HG02885 (cell line): ENCODE measurements at regions not wholly inside any gene's neighbourhood (a gene's known extent, or its start where the extent isn't known, plus 50 kb on each side); places are given as distances from the start of the nearest gene placed in this dataset.

Source experiments
- ATAC-seq: cut with Tn5 transposase; IDR thresholded peaks from one replicate; pipeline ENCODE4 v1.9.1; 2021; ENCODE audit warnings: mild to moderate bottlenecking; ENCODE audit not compliant: unreplicated experiment, poor library complexity

- no peak for ATAC-seq
These were observed 72.8 kb downstream of the SIPA1L2 start for GRCh38 chr1:232557096-232557495.

GRCh38 chr1:232556351-232556750 is 73.6 kb downstream of the SIPA1L2 start:
- no peak for ATAC-seq

GRCh38 chr1:232555494-232556210 is 74.3 kb downstream of the SIPA1L2 start:
- no peak for ATAC-seq

DNA sequence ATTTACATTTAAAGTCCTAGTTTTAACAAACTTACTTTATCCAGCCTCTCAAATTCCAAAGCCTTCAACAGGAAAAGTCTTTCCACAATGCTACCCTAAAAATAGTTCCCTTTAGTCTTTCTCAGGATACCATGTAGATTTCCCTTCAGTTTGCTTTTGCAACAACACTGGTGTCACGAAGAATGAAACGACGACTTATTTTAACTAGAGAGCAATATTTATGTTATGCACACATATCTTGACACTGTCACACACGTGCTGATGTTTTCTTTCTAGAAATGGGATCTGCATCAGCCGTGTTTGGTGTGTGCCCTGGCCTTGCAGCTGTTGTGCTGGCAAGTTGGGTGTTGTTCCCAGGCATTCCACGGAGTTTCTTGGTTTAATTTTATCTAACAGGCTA is 75.5 kb downstream of the SIPA1L2 start:
- ATAC-seq, result no peak

GRCh38 chr1:232553809-232554208 is 76.1 kb downstream of the SIPA1L2 start:
- no peak for ATAC-seq

DNA sequence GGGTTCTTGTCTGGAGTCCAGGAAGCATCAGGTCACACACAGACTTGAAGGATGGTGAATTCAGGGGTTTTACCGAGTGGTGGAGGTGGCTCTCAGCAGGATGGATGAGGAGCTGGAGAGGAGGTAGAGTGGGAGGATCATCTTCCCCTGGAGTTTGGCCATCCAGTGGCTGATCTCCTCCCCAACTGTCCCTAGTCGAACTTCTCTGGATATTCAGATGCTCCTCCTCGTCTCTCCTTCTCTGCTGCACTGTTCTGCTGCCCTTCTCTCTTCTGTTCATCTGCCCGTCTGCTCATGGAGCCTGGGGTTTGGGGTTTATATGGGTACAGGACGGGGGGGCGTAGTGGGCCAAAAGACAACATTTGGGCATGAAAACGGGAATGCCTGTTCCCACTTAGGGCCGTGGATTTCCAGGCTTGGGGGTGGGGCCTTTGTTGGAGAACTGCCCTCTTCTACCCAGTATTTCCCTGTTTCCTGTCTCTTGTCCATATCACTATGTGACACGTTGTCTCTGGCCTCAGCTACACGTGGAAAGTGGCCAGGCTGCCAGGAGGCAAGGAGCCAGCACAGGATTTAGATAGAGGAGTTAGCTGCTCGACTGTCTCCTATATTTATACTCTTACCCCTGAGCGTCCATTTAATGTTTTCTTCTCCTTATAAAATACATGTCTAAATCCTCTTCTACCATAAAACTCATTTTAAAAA is 76.7 kb downstream of the SIPA1L2 start:
- ATAC-seq, result no peak

- ATAC-seq, result no peak
These were observed 78.5 kb downstream of the SIPA1L2 start for GRCh38 chr1:232551386-232551785.

DNA sequence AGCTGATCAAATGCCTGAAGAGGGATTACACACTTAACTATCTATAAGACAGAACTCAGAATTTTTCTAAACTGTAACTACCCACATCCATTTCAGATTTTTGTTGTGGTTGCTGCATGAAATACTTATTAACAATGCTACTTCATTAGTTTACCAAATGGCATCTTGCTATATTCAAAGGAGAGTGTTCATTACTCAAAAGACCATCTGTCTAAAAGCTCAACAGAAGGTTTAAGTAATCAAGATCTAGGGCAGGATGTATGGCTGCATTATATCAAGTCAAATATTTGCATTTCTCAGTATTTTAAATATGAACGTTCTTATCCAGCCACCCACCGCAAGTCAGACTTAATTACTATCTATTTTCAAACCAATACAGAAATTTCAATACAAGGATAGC is 79.9 kb downstream of the SIPA1L2 start:
- ATAC-seq, result no peak

DNA sequence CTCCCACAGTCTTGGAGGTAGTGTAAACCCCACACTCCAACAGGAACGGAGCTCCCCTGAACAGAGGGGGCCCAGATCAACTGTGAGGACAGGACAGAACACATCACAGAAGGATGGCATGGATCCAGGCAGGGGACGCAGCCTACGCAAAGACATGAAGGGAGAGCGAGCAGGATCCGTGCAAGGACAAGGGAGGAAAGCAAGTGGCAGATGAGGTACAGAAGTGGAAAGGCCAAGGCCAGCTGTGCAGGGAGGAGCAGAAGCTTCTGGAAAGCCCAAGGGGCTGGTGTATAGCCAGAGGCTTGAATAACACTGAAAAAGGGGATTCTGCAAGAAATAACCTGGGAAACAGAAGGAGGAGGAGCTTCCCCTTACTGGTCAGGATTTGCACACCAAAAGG is 81.2 kb downstream of the SIPA1L2 start:
- no peak for ATAC-seq

GRCh38 chr1:232547938-232548484 is 81.9 kb downstream of the SIPA1L2 start:
- no peak for ATAC-seq

- ATAC-seq, result no peak
These were observed 87.0 kb downstream of the SIPA1L2 start for GRCh38 chr1:232542633-232543593.

DNA sequence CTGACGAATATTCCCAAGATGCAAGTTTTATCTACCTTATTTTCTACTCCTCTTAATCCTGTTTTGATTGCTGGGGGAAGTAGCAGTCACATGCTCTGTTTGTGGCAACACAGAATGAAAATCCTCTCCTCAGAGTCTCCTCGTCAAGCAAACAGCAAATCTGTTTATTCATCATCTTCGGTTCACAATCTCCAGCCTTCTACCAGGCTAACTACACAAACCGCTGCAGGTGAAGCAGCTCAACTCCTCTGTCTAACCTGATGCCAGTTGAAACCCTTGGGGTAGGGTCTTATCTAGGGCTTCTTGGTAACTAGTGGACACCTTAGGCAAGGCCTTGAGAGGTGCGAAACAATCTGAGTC is 91.0 kb downstream of the SIPA1L2 start:
- no peak for ATAC-seq

GRCh38 chr1:232538224-232538942 is 91.5 kb downstream of the SIPA1L2 start:
- ATAC-seq, result no peak

GRCh38 chr1:232534552-232535517 is 95.1 kb downstream of the SIPA1L2 start:
- no peak for ATAC-seq

DNA sequence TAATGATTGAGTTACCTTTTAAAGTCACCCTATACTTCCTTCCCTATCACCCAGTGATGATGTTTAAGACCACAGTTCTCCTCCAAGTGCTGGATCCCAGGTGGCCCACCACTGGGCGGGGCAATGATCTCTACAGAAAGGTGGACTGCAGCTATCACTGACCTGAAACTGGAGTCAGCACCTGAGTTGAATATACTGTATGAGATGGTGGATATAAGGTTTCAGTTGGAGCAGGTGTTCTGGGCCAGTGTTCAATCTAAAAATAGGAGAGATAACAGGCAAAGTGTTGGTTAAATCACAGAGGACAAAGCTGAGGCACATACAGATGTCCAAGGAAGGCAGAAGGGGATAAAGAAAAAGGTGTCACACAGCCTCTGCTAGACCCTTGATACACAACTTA is 96.6 kb downstream of the SIPA1L2 start:
- no peak for ATAC-seq

- ATAC-seq, result no peak
These were observed 97.0 kb downstream of the SIPA1L2 start for GRCh38 chr1:232532901-232533300.

GRCh38 chr1:232531291-232531690 is 98.6 kb downstream of the SIPA1L2 start:
- no peak for ATAC-seq

GRCh38 chr1:232529747-232530146 is 100.2 kb downstream of the SIPA1L2 start:
- no peak for ATAC-seq
